HG02610 (cell line): ENCODE measurements at regions not wholly inside any gene's neighbourhood (a gene's known extent, or its start where the extent isn't known, plus 50 kb on each side); places are given as distances from the start of the nearest gene placed in this dataset.

ENCODE experiments used
- ATAC-seq: cut with Tn5 transposase; IDR thresholded peaks from one replicate; pipeline ENCODE4 v1.9.1; 2021; ENCODE audit warnings: mild to moderate bottlenecking, moderate library complexity; ENCODE audit not compliant: unreplicated experiment

- ATAC-seq: no peak
These were observed 69.5 kb upstream of the SSX2IP start for GRCh38 chr1:84759756-84760155.

DNA sequence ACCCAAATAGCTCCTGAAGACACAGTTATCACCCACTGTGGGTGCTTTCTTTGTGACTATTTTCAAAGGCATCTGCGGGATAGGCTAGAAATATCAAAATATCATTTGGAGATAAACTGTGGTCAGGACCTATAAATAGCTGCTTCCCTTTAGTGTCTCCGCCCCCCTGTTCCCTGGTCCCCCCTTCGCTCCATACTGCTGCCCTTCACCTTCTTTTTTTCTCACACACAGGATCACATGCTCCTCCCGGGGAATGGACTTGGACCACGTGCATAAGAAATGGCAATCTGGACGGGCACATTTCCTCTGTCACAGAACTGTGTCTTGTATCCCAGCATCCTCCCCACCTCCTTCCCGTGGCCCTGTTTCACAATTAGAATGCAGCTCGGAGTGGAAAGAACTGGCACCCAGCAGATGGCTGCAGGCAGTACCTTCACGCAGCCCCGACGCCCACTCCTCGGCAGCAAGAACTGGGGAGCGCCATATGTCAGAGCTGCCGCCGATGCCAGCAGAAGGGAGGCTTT is 68.8 kb upstream of the SSX2IP start:
- ATAC-seq: no peak

GRCh38 chr1:84758476-84758875 is 68.2 kb upstream of the SSX2IP start:
- no peak for ATAC-seq

DNA sequence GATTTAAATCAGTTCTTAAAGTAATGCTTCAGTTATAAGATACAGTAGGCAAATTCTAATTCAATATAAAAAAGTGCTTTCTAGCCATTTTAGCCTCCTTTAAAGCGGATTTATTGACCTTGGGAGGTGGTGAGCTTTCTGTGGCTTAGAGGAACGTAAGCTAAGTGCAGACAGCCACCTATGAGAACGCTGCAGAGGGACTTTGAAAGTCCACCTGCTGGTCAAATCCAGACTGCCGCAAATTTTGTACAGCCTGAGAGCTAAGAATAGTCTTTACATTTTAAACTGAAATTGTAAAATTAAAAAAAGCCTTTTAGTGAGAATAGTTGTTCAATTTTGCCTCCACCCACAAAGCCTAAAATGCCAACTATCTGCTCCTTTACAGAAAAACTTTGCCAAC is 67.0 kb upstream of the SSX2IP start:
- ATAC-seq: no peak

DNA sequence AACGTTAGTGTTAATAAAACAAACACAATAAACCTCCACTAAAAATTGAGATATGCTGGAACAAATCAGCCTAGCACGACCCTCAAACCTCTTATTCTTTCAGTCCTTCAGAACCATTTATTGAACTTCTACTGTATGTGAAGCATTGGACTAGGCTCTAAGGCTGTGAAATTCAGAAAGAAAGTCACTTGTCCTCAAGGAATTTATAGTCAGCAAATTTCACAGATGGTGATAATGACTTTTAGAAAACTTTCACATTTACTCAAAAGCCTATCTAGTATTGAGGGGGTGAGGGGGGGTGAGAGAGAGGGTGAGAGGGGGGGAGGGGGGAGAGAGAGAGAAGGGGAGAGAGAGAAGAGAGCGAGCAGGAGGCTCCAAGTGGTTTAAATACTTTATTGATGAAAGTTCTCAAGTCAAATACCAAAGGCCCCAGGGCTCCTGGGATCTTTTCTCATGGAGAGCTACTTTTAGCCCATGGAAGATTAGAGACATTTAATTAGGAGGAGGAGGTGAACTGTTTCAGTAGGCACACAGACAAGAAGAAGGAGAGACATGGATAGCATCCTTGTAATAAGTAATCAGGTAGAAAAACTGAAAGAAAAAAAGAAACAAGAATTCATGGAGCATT is 66.3 kb upstream of the SSX2IP start:
- ATAC-seq: no peak

GRCh38 chr1:84756001-84756400 is 65.7 kb upstream of the SSX2IP start:
- no peak for ATAC-seq

DNA sequence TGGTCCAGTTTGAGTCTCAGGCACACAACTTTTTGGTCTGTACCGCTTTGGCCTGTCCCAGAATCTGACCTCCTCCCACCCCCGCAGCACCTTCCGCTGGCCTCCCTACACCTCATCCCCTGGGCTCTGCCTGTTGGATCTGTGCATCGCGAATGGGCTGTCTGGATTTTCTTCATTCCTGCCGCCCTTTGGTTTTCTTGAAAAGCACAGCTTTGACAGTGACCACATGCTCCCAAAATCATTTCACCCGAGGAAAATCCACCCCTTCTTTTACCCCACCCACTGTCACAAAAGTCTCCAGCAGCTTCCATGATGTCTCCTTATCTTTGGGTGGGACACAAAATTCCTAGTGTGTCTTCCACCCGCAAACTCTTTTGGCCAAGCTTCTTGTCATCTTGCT is 65.0 kb upstream of the SSX2IP start:
- no peak for ATAC-seq

DNA sequence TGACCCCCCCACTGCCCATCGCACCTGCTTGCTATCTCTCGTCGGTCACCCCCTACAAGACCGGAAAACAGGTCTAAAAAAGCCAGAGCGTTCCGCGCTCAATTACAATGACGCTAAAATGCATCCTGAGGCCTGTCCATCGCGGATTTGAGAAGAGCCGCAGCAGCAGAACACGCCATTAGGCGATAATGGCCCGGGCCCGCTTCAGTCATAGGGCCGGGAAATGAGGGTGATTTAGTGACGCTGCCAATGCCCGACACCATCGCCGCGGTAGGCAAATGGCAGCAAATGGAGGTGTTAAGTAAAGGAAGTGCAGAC is 64.1 kb upstream of the SSX2IP start:
- no peak for ATAC-seq

GRCh38 chr1:84753516-84754385 is 63.5 kb upstream of the SSX2IP start:
- peak; percentile 83 for ATAC-seq

- ATAC-seq: no peak
These were observed 60.0 kb upstream of the SSX2IP start for GRCh38 chr1:84750110-84750730.

DNA sequence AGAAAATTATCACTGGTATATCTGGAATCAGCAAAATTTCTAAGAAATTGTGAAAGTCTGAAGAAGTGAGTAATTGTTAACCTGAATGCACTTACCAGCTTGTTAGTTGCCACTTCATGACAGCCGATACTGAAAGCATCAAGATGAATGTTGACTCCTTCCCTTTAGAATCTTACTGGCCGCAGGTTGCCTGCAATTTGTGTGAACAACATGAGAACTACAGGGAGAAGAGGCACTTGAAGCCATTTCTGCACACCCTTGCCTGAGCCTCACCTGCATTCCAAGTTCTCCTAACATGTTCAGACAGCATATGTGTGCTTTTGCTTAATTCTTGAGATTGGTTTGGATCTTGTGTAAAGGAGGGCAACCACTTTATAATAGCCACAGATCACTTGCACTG is 59.2 kb upstream of the SSX2IP start:
- no peak for ATAC-seq

DNA sequence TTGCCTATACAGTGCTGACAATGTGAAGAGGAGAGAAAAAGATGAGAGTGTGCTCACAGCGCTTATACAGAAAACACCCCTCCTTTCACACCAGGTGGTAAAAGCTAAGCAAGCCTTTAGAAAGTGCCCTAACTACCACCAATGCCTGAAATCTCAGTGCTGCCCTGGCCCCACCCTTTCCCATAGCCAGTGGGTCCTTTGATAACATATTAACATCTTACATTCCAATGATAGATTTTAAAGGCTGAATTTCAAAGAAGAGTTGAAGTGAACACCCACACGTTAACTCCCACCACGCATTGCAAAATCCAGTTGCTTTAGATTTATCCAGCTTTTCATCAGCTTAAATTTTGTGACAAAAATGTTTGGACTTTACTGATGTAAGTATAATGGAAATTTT is 58.1 kb upstream of the SSX2IP start:
- ATAC-seq: no peak

DNA sequence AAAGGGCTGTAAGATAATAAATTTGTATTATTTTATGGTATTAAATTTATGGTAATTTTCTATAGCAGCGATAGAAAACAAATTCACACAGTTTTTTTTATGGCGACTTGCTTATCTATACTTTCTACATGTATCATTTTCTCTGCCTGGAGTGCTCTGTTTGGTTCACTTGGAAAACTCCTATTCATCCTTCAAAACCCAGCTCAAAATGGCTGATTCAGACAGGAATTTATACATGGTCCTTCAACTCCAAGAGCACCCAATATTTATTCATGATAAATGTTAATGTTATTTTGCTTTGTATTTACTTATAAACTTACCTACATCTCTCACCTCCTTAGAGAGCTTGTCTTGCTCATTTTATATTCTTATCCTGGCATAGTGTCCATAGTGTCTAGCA is 55.6 kb upstream of the SSX2IP start:
- no peak for ATAC-seq

DNA sequence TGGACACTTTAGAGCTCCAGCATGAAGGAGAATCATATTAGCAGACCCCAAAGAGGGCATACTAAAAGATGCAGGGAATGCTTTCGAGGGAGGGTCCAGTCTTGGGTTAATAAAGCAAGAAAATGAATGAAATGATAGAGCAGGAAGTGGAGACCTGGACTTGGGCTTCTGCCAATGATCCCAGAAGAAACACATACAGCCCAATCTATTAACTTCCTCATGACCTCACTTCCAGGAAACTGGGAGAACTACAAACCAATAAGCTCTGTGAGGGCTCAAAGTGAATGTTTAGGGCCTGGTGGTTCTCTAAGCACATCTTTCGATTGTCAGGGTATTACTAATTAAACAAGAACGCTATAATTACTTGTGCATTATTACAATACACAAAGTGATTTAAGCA is 53.6 kb upstream of the SSX2IP start:
- no peak for ATAC-seq

DNA sequence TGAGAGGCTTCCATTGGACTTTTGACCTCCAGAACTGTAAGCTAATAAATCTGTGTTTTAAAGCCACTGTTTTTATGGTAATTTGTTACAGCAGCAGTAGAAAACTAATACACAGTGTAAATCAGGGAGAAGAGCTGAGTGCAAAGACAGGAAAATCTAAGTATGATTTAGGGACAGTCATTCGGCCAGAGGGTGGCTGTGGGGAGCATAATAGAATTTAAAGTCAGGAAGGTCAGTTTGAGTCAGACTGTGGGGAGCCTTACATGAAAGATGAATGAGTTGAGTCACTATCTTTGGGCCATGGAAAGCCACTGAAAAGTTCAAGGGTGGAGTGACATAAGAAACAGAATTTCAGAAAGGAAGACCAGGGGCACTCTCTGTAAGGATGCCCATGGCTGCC is 52.4 kb upstream of the SSX2IP start:
- ATAC-seq: peak; percentile 96

- ATAC-seq: no peak
These were observed 49.9 kb upstream of the SSX2IP start for GRCh38 chr1:84740050-84740714.
